IMR-90 (cell line): ENCODE measurements at regions not wholly inside any gene's neighbourhood (a gene's known extent, or its start where the extent isn't known, plus 50 kb on each side); places are given as distances from the start of the nearest gene placed in this dataset.

Source experiments
- ATAC-seq: fragments of 200-7000 bp; cut with Tn5 transposase; 2 replicates; pipeline ENCODE4 v1.9.1; 2020; ENCODE audit warnings: low read depth, mild to moderate bottlenecking, moderate library complexity
- BruUV-seq: library from RNA; stranded (reverse); fragments of 400-500 nt; replicated peaks from 2 replicates; lab custom pipeline; 2021; lab: Mats Ljungman, UMichigan
- CTCF ChIA-PET: fragments of 300-600 bp; formaldehyde crosslinking; extraction: SDS; loops from one replicate; lab custom pipeline; 2021; ENCODE audit warnings: antibody characterized with exemption; lab: Yijun Ruan, JAX
- POLR2A ChIA-PET: fragments of 300-600 bp; sonication (Branson Sonifier 250); formaldehyde crosslinking; loops from one replicate; lab custom pipeline; 2022; ENCODE audit warnings: antibody characterized with exemption; ENCODE audit not compliant: unreplicated experiment; lab: Charles Lee
- DNase-seq: peaks from one replicate; pipeline ENCODE4 v3.0.0; 2013
- H2AFZ ChIP-seq: replicated peaks from 2 replicates; pipeline ENCODE3; 2013; ENCODE audit warnings: low read length, mild to moderate bottlenecking; ENCODE audit not compliant: poor library complexity
- H2AK5ac ChIP-seq: 2 replicates; pipeline ENCODE4 v1.6.1; 2013; ENCODE audit warnings: low read depth, low read length, inconsistent platforms
- H2AK9ac ChIP-seq: replicated peaks from 2 replicates; pipeline ENCODE3; 2013; ENCODE audit warnings: mild to moderate bottlenecking, low read depth, low read length, moderate library complexity; ENCODE audit not compliant: poor library complexity
- H2BK120ac ChIP-seq: 2 replicates; pipeline ENCODE4 v1.6.1; 2013; ENCODE audit warnings: low read depth, low read length, inconsistent platforms
- H2BK15ac ChIP-seq: 3 replicates; pipeline ENCODE4 v1.6.1; 2013; ENCODE audit warnings: low read depth, low read length, inconsistent platforms
- H2BK20ac ChIP-seq: 2 replicates; pipeline ENCODE4 v1.6.1; 2013; ENCODE audit warnings: low read depth, mild to moderate bottlenecking, inconsistent platforms, low read length, moderate library complexity
- H2BK5ac ChIP-seq: 2 replicates; pipeline ENCODE4 v1.6.1; 2013; ENCODE audit warnings: mild to moderate bottlenecking, low read depth, low read length, inconsistent platforms; ENCODE audit not compliant: poor library complexity, severe bottlenecking
- H3K14ac ChIP-seq: replicated peaks from 2 replicates; pipeline ENCODE4 v1.6.1; 2013; ENCODE audit warnings: low read depth, low read length, inconsistent platforms
- H3K18ac ChIP-seq: 2 replicates; pipeline ENCODE4 v1.6.1; 2013; ENCODE audit warnings: low read depth, low read length, control low read depth
- H3K23ac ChIP-seq: 2 replicates; pipeline ENCODE4 v1.6.1; 2013; ENCODE audit warnings: low read depth, low read length, inconsistent platforms
- H3K27ac ChIP-seq: 2 replicates; pipeline ENCODE4 v1.5.1; 2013; ENCODE audit warnings: mild to moderate bottlenecking, control low read depth, low read length; ENCODE audit not compliant: insufficient read depth
- H3K27me3 ChIP-seq: 2 replicates; pipeline ENCODE4 v1.6.1; 2013; ENCODE audit warnings: low read length; ENCODE audit not compliant: control insufficient read depth, insufficient read depth
- H3K36me3 ChIP-seq: 2 replicates; pipeline ENCODE4 v1.6.1; 2013; ENCODE audit warnings: low read length, mixed read lengths; ENCODE audit not compliant: control insufficient read depth, insufficient read depth
- H3K4ac ChIP-seq: 2 replicates; pipeline ENCODE4 v1.6.1; 2013; ENCODE audit warnings: low read depth, low read length, inconsistent platforms
- H3K4me1 ChIP-seq: 2 replicates; pipeline ENCODE4 v1.6.1; 2013; ENCODE audit warnings: low read length, mixed read lengths; ENCODE audit not compliant: control insufficient read depth, insufficient read depth
- H3K4me2 ChIP-seq: 2 replicates; pipeline ENCODE4 v1.6.1; 2013; ENCODE audit warnings: low read depth, mild to moderate bottlenecking, control low read depth, low read length, moderate library complexity
- H3K4me3 ChIP-seq: 2 replicates; pipeline ENCODE4 v1.5.1; 2013; ENCODE audit warnings: low read depth, mild to moderate bottlenecking, control low read depth, low read length, moderate library complexity; ENCODE audit not compliant: insufficient read depth
- H3K56ac ChIP-seq: 2 replicates; pipeline ENCODE4 v1.6.1; 2013; ENCODE audit warnings: low read length, inconsistent platforms; ENCODE audit not compliant: insufficient read depth; ENCODE audit errors: extremely low read depth
- H3K79me1 ChIP-seq, 2 experiments: 2 replicates each; pipeline ENCODE4 v1.6.1; 2013; ENCODE audit warnings: low read length in 2 of 2, inconsistent platforms in 1 of 2, low read depth in 1 of 2
- H3K9ac ChIP-seq: 2 replicates; pipeline ENCODE4 v1.6.1; 2013; ENCODE audit warnings: low read depth, low read length, control low read depth
- H3K9me1 ChIP-seq: 2 replicates; pipeline ENCODE4 v1.6.1; 2013; ENCODE audit warnings: low read length, inconsistent platforms; ENCODE audit not compliant: insufficient read depth
- H3K9me3 ChIP-seq: 2 replicates; pipeline ENCODE4 v1.6.1; 2013; ENCODE audit warnings: low read length; ENCODE audit not compliant: control insufficient read depth, insufficient read depth
- H4K20me1 ChIP-seq: 2 replicates; pipeline ENCODE4 v1.6.1; 2013; ENCODE audit warnings: low read length, inconsistent platforms; ENCODE audit not compliant: insufficient read depth
- H4K5ac ChIP-seq: 2 replicates; pipeline ENCODE4 v1.6.1; 2013; ENCODE audit warnings: mild to moderate bottlenecking, low read depth, low read length, control low read depth
- H4K8ac ChIP-seq, 2 experiments: 2 replicates each; pipeline ENCODE4 v1.6.1; 2013; ENCODE audit warnings: low read depth in 2 of 2, low read length in 2 of 2, control low read depth in 1 of 2, inconsistent platforms in 1 of 2
- H4K91ac ChIP-seq: 2 replicates; pipeline ENCODE4 v1.6.1; 2013; ENCODE audit warnings: low read depth, low read length, inconsistent platforms; ENCODE audit not compliant: insufficient read depth
- BHLHE40 ChIP-seq: fragments of 150-350 bp; IDR thresholded peaks from 2 replicates; pipeline ENCODE4 v1.6.1; 2016; ENCODE audit warnings: mild to moderate bottlenecking, low read depth, low read length
- CEBPB ChIP-seq: IDR thresholded peaks from 2 replicates; pipeline ENCODE4 v1.6.1; 2012; ENCODE audit warnings: low read depth, low read length, improper control_type of control experiment
- CHD1 ChIP-seq: IDR thresholded peaks from 2 replicates; pipeline ENCODE4 v1.6.1; 2012; ENCODE audit warnings: low read depth, low read length, improper control_type of control experiment
- FOS ChIP-seq: fragments of 150-350 bp; IDR thresholded peaks from 2 replicates; pipeline ENCODE4 v1.6.1; 2016; ENCODE audit warnings: low read depth, low read length
- MAFK ChIP-seq: IDR thresholded peaks from 2 replicates; pipeline ENCODE4 v1.6.1; 2012; ENCODE audit warnings: low read depth, low read length, improper control_type of control experiment
- MAZ ChIP-seq: IDR thresholded peaks from 2 replicates; pipeline ENCODE4 v1.6.1; 2012; ENCODE audit warnings: low read depth, mild to moderate bottlenecking, low read length, improper control_type of control experiment, moderate library complexity, borderline replicate concordance
- MXI1 ChIP-seq: IDR thresholded peaks from 2 replicates; pipeline ENCODE4 v1.6.1; 2012; ENCODE audit warnings: low read depth, mild to moderate bottlenecking, low read length, moderate library complexity, borderline replicate concordance
- NFE2L2 ChIP-seq: fragments of 150-350 bp; IDR thresholded peaks from 2 replicates; pipeline ENCODE4 v1.6.1; 2016; ENCODE audit warnings: low read depth, mild to moderate bottlenecking, low read length
- POLR2A ChIP-seq: IDR thresholded peaks from 2 replicates; pipeline ENCODE4 v1.6.1; 2012; ENCODE audit warnings: mild to moderate bottlenecking, low read depth, low read length
- RAD21 ChIP-seq: IDR thresholded peaks from 2 replicates; pipeline ENCODE4 v1.6.1; 2012; ENCODE audit warnings: low read length, improper control_type of control experiment
- RCOR1 ChIP-seq: IDR thresholded peaks from 2 replicates; pipeline ENCODE4 v1.6.1; 2012; ENCODE audit warnings: mild to moderate bottlenecking, low read length, improper control_type of control experiment; ENCODE audit not compliant: insufficient replicate concordance
- RFX5 ChIP-seq: IDR thresholded peaks from 2 replicates; pipeline ENCODE4 v1.8.0; 2012; ENCODE audit warnings: low read depth, mild to moderate bottlenecking, low read length, moderate library complexity
- SMC3 ChIP-seq: fragments of 150-350 bp; IDR thresholded peaks from 2 replicates; pipeline ENCODE4 v1.6.1; 2016; ENCODE audit warnings: low read depth, mild to moderate bottlenecking, antibody characterized with exemption, low read length, moderate library complexity
- WGBS, 2 experiments: methylation state at CpG; one replicate each; pipeline versions ENCODE4 v1.1.5 to v1.1.7; 2013; ENCODE audit warnings: missing lambda C conversion rate in 2 of 2; ENCODE audit not compliant: insufficient read length in 1 of 2; ENCODE audit errors: extremely low coverage in 2 of 2; 5-methylcytosine and 5-hydroxymethylcytosine counted together
- dilution Hi-C: fragments of 300-500 bp; cut with HindIII; formaldehyde crosslinking; loops from one replicate; pipeline ENCODE4 v1.14.3; 2018; ENCODE audit warnings: low sequenced_read_pairs; ENCODE audit not compliant: unreplicated experiment
- in situ Hi-C: fragments of 300-500 bp; cut with MboI; formaldehyde crosslinking; loops from 3 replicates; pipeline ENCODE4 v1.14.3; 2019; ENCODE audit warnings: low sequenced_read_pairs, inconsistent platforms, mixed read lengths
- intact Hi-C: fragments of 100-400 bp; cut with micrococcal nuclease; formaldehyde crosslinking; loops from 2 replicates; pipeline ENCODE4 v1.10.0; 2022
- TF ChIP-seq, protein P1 (sequence below): fragments of 150-350 bp; IDR thresholded peaks from 2 replicates; pipeline ENCODE4 v1.6.1; 2017; ENCODE audit warnings: mild to moderate bottlenecking, antibody characterized with exemption, low read length, low read depth
- TF ChIP-seq, protein P2 (sequence below): fragments of 150-350 bp; IDR thresholded peaks from 2 replicates; pipeline ENCODE4 v1.6.1; 2016; ENCODE audit warnings: low read depth, mild to moderate bottlenecking, low read length, moderate library complexity, borderline replicate concordance
- TF ChIP-seq, protein P3 (sequence below): conservative IDR thresholded peaks from 2 replicates; pipeline ENCODE4 v1.5.1; 2012; ENCODE audit warnings: mild to moderate bottlenecking, low read depth, low read length, improper control_type of control experiment

DNA sequence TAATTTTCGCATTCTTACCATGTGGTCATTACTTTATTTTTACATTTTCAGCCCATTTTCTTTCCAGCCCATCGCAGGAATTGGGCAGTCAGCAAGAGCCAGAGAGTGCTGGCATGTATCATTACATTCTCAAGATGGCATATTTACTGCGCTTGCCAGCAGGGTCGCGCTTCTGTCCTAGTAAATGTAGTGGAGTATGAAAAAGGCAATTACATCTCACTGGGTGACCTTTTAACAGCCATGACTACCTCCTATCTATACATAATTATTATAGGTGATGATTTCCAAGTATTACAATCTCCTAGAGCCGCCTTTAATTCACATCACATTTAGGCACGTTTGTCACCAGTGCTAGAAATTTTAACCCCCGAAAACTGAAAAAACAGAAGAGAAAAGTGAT, 433.7 kb upstream of the MGMT start:
- dilution Hi-C loops (no loop called here), intact Hi-C loops (loop anchor here (5.0 kb wide), 2 partner anchors 249 to 289 kb away; no protein-coding TSS in a partner anchor), in situ Hi-C loops (loop anchor here (10.0 kb wide), 1 partner anchor 941 kb away; no protein-coding TSS in a partner anchor)
- Histone ChIP-seq H4K20me1 (no peaks in the 10 kb centered on the region), H3K4me1 (no peaks in the 10 kb centered on the region), H2AK5ac (no peak overlapping the region), H3K79me1 (no peaks in the 10 kb centered on the region), H2AK9ac (no peak overlapping the region), H3K27me3 (no peaks in the 10 kb centered on the region), H4K8ac (no peak overlapping the region), H3K27ac (no peak overlapping the region), H3K9ac (no peak overlapping the region), H3K18ac (no peak overlapping the region), H3K23ac (no peak overlapping the region), H2BK5ac (no peak overlapping the region), H2AFZ (no peak overlapping the region), H2BK15ac (no peak overlapping the region), H2BK120ac (no peak overlapping the region), H3K4ac (no peak overlapping the region), H3K36me3 (no peaks in the 10 kb centered on the region), H4K91ac (no peak overlapping the region), H4K5ac (no peak overlapping the region), H3K4me3 (no peak overlapping the region), H3K9me1 (no peaks in the 10 kb centered on the region), H2BK20ac (no peak overlapping the region), H3K9me3 (peaks cover 1% of the 10 kb centered on the region), H3K4me2 (no peak overlapping the region), H3K56ac (no peak overlapping the region), H3K14ac (no peak overlapping the region)
- no TSS peak for BruUV-seq
- no peak for TF ChIP-seq MAZ
- TF ChIP-seq MAFK: no peak
- no peak for TF ChIP-seq RAD21
- no peak for TF ChIP-seq NFE2L2
- no peak for TF ChIP-seq SMC3
- TF ChIP-seq, protein P1, sequence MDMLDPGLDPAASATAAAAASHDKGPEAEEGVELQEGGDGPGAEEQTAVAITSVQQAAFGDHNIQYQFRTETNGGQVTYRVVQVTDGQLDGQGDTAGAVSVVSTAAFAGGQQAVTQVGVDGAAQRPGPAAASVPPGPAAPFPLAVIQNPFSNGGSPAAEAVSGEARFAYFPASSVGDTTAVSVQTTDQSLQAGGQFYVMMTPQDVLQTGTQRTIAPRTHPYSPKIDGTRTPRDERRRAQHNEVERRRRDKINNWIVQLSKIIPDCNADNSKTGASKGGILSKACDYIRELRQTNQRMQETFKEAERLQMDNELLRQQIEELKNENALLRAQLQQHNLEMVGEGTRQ: no peak
- no peak for TF ChIP-seq POLR2A
- no peak for TF ChIP-seq RCOR1
- no peak for TF ChIP-seq CHD1
- no peak for TF ChIP-seq FOS
- TF ChIP-seq RFX5: no peak
- no peak for TF ChIP-seq CEBPB
- TF ChIP-seq MXI1: no peak
- TF ChIP-seq, protein P2, sequence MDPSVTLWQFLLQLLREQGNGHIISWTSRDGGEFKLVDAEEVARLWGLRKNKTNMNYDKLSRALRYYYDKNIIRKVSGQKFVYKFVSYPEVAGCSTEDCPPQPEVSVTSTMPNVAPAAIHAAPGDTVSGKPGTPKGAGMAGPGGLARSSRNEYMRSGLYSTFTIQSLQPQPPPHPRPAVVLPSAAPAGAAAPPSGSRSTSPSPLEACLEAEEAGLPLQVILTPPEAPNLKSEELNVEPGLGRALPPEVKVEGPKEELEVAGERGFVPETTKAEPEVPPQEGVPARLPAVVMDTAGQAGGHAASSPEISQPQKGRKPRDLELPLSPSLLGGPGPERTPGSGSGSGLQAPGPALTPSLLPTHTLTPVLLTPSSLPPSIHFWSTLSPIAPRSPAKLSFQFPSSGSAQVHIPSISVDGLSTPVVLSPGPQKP: no peak
- TF ChIP-seq, protein P3, sequence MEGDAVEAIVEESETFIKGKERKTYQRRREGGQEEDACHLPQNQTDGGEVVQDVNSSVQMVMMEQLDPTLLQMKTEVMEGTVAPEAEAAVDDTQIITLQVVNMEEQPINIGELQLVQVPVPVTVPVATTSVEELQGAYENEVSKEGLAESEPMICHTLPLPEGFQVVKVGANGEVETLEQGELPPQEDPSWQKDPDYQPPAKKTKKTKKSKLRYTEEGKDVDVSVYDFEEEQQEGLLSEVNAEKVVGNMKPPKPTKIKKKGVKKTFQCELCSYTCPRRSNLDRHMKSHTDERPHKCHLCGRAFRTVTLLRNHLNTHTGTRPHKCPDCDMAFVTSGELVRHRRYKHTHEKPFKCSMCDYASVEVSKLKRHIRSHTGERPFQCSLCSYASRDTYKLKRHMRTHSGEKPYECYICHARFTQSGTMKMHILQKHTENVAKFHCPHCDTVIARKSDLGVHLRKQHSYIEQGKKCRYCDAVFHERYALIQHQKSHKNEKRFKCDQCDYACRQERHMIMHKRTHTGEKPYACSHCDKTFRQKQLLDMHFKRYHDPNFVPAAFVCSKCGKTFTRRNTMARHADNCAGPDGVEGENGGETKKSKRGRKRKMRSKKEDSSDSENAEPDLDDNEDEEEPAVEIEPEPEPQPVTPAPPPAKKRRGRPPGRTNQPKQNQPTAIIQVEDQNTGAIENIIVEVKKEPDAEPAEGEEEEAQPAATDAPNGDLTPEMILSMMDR: no peak
- no peak for TF ChIP-seq BHLHE40
- no CpG with 5 or more reads among the region's 8 CpGs for WGBS, 2 experiments
- DNase-seq: no peak
- ATAC-seq: no peak
- ChIA-PET POLR2A (no interaction called here), CTCF (no interaction called here)
